ENCODE measurements at regions not wholly inside any gene's neighbourhood (a gene's known extent, or its start where the extent isn't known, plus 50 kb on each side); places are given as distances from the start of the nearest gene placed in this dataset.

- H3K27ac ChIP-seq (ENCODE audit: low read depth in 2 of 2, low read length in 2 of 2), result no peak overlapping the region
- no peaks in the 10 kb centered on the region for H3K4me1 ChIP-seq (ENCODE audit: control insufficient read depth in 2 of 2, insufficient read depth in 2 of 2, low read length in 2 of 2)
- H3K9ac ChIP-seq (ENCODE audit: low read depth in 1 of 2, low read length in 2 of 2), result no peak overlapping the region
- no peaks in the 10 kb centered on the region for H3K9me3 ChIP-seq (ENCODE audit: control insufficient read depth in 2 of 2, low read length in 2 of 2)
- H3K4me3 ChIP-seq (ENCODE audit: low read length in 2 of 2), result no peak overlapping the region
- no peaks in the 10 kb centered on the region for H3K36me3 ChIP-seq (ENCODE audit: control insufficient read depth in 2 of 2, insufficient read depth in 2 of 2, low read length in 2 of 2)
- no peaks in the 10 kb centered on the region for H3K27me3 ChIP-seq (ENCODE audit: control insufficient read depth in 2 of 2, insufficient read depth in 2 of 2, low read length in 2 of 2)
Measured at GRCh38 chr3:147733217-147733616, 324.1 kb downstream of the ZIC1 start.

GRCh38 chr3:147735616-147736015 lies 326.5 kb downstream of the ZIC1 start:
- H3K27ac ChIP-seq (ENCODE audit: low read depth in 2 of 2, low read length in 2 of 2), result no peak overlapping the region
- H3K36me3 ChIP-seq (ENCODE audit: control insufficient read depth in 2 of 2, insufficient read depth in 2 of 2, low read length in 2 of 2), result no peaks in the 10 kb centered on the region
- no peaks in the 10 kb centered on the region for H3K4me1 ChIP-seq (ENCODE audit: control insufficient read depth in 2 of 2, insufficient read depth in 2 of 2, low read length in 2 of 2)
- H3K9me3 ChIP-seq (ENCODE audit: control insufficient read depth in 2 of 2, low read length in 2 of 2), result no peaks in the 10 kb centered on the region
- H3K27me3 ChIP-seq (ENCODE audit: control insufficient read depth in 2 of 2, insufficient read depth in 2 of 2, low read length in 2 of 2), result no peaks in the 10 kb centered on the region
- H3K4me3 ChIP-seq (ENCODE audit: low read length in 2 of 2), result no peak overlapping the region
- H3K9ac ChIP-seq (ENCODE audit: low read depth in 1 of 2, low read length in 2 of 2), result no peak overlapping the region

GRCh38 chr3:147736226-147736625 lies 327.1 kb downstream of the ZIC1 start:
- H3K36me3 ChIP-seq (ENCODE audit: control insufficient read depth in 2 of 2, insufficient read depth in 2 of 2, low read length in 2 of 2), result no peaks in the 10 kb centered on the region
- H3K9me3 ChIP-seq (ENCODE audit: control insufficient read depth in 2 of 2, low read length in 2 of 2), result no peaks in the 10 kb centered on the region
- no peak overlapping the region for H3K27ac ChIP-seq (ENCODE audit: low read depth in 2 of 2, low read length in 2 of 2)
- H3K4me3 ChIP-seq (ENCODE audit: low read length in 2 of 2), result no peak overlapping the region
- H3K27me3 ChIP-seq (ENCODE audit: control insufficient read depth in 2 of 2, insufficient read depth in 2 of 2, low read length in 2 of 2), result no peaks in the 10 kb centered on the region
- no peak overlapping the region for H3K9ac ChIP-seq (ENCODE audit: low read depth in 1 of 2, low read length in 2 of 2)
- H3K4me1 ChIP-seq (ENCODE audit: control insufficient read depth in 2 of 2, insufficient read depth in 2 of 2, low read length in 2 of 2), result no peaks in the 10 kb centered on the region

GRCh38 chr3:147737376-147737775 lies 328.2 kb downstream of the ZIC1 start:
- H3K27me3 ChIP-seq (ENCODE audit: control insufficient read depth in 2 of 2, insufficient read depth in 2 of 2, low read length in 2 of 2), result no peaks in the 10 kb centered on the region
- no peaks in the 10 kb centered on the region for H3K36me3 ChIP-seq (ENCODE audit: control insufficient read depth in 2 of 2, insufficient read depth in 2 of 2, low read length in 2 of 2)
- H3K4me1 ChIP-seq (ENCODE audit: control insufficient read depth in 2 of 2, insufficient read depth in 2 of 2, low read length in 2 of 2), result no peaks in the 10 kb centered on the region
- H3K9ac ChIP-seq (ENCODE audit: low read depth in 1 of 2, low read length in 2 of 2), result no peak overlapping the region
- no peak overlapping the region for H3K4me3 ChIP-seq (ENCODE audit: low read length in 2 of 2)
- no peaks in the 10 kb centered on the region for H3K9me3 ChIP-seq (ENCODE audit: control insufficient read depth in 2 of 2, low read length in 2 of 2)
- H3K27ac ChIP-seq (ENCODE audit: low read depth in 2 of 2, low read length in 2 of 2), result no peak overlapping the region

- Histone ChIP-seq H3K4me1 (ENCODE audit: control insufficient read depth in 2 of 2, insufficient read depth in 2 of 2, low read length in 2 of 2) (no peaks in the 10 kb centered on the region), H3K9me3 (ENCODE audit: control insufficient read depth in 2 of 2, low read length in 2 of 2) (no peaks in the 10 kb centered on the region), H3K9ac (ENCODE audit: low read depth in 1 of 2, low read length in 2 of 2) (no peak overlapping the region), H3K27me3 (ENCODE audit: control insufficient read depth in 2 of 2, insufficient read depth in 2 of 2, low read length in 2 of 2) (no peaks in the 10 kb centered on the region), H3K27ac (ENCODE audit: low read depth in 2 of 2, low read length in 2 of 2) (no peak overlapping the region), H3K36me3 (ENCODE audit: control insufficient read depth in 2 of 2, insufficient read depth in 2 of 2, low read length in 2 of 2) (no peaks in the 10 kb centered on the region), H3K4me3 (ENCODE audit: low read length in 2 of 2) (no peak overlapping the region)
Measured at GRCh38 chr3:147740928-147741327, 331.8 kb downstream of the ZIC1 start.

GRCh38 chr3:147744967-147745366 lies 335.8 kb downstream of the ZIC1 start:
- Histone ChIP-seq H3K27me3 (ENCODE audit: control insufficient read depth in 2 of 2, insufficient read depth in 2 of 2, low read length in 2 of 2) (no peaks in the 10 kb centered on the region), H3K36me3 (ENCODE audit: control insufficient read depth in 2 of 2, insufficient read depth in 2 of 2, low read length in 2 of 2) (no peaks in the 10 kb centered on the region), H3K9me3 (ENCODE audit: control insufficient read depth in 2 of 2, low read length in 2 of 2) (no peaks in the 10 kb centered on the region)

GRCh38 chr3:147755310-147755709 lies 346.1 kb downstream of the ZIC1 start:
- no peak overlapping the region for H3K4me3 ChIP-seq (ENCODE audit: low read length in 2 of 2)
- no peaks in the 10 kb centered on the region for H3K4me1 ChIP-seq (ENCODE audit: control insufficient read depth in 2 of 2, insufficient read depth in 2 of 2, low read length in 2 of 2)
- no peaks in the 10 kb centered on the region for H3K9me3 ChIP-seq (ENCODE audit: control insufficient read depth in 2 of 2, low read length in 2 of 2)
- no peaks in the 10 kb centered on the region for H3K27me3 ChIP-seq (ENCODE audit: control insufficient read depth in 2 of 2, insufficient read depth in 2 of 2, low read length in 2 of 2)
- H3K27ac ChIP-seq (ENCODE audit: low read depth in 2 of 2, low read length in 2 of 2), result no peak overlapping the region
- H3K9ac ChIP-seq (ENCODE audit: low read depth in 1 of 2, low read length in 2 of 2), result no peak overlapping the region
- H3K36me3 ChIP-seq (ENCODE audit: control insufficient read depth in 2 of 2, insufficient read depth in 2 of 2, low read length in 2 of 2), result no peaks in the 10 kb centered on the region

More at GRCh38 chr3:147744967-147745366, 335.8 kb downstream of the ZIC1 start:
- no peaks in the 10 kb centered on the region for H3K4me1 ChIP-seq (ENCODE audit: control insufficient read depth in 2 of 2, insufficient read depth in 2 of 2, low read length in 2 of 2)
- H3K9ac ChIP-seq (ENCODE audit: low read depth in 1 of 2, low read length in 2 of 2), result no peak overlapping the region
- H3K4me3 ChIP-seq (ENCODE audit: low read length in 2 of 2), result no peak overlapping the region
- no peak overlapping the region for H3K27ac ChIP-seq (ENCODE audit: low read depth in 2 of 2, low read length in 2 of 2)

GRCh38 chr3:147756476-147756875 lies 347.3 kb downstream of the ZIC1 start:
- Histone ChIP-seq H3K36me3 (ENCODE audit: control insufficient read depth in 2 of 2, insufficient read depth in 2 of 2, low read length in 2 of 2) (no peaks in the 10 kb centered on the region), H3K4me1 (ENCODE audit: control insufficient read depth in 2 of 2, insufficient read depth in 2 of 2, low read length in 2 of 2) (no peaks in the 10 kb centered on the region), H3K9me3 (ENCODE audit: control insufficient read depth in 2 of 2, low read length in 2 of 2) (no peaks in the 10 kb centered on the region), H3K27ac (ENCODE audit: low read depth in 2 of 2, low read length in 2 of 2) (no peak overlapping the region), H3K9ac (ENCODE audit: low read depth in 1 of 2, low read length in 2 of 2) (no peak overlapping the region), H3K27me3 (ENCODE audit: control insufficient read depth in 2 of 2, insufficient read depth in 2 of 2, low read length in 2 of 2) (no peaks in the 10 kb centered on the region), H3K4me3 (ENCODE audit: low read length in 2 of 2) (no peak overlapping the region)

GRCh38 chr3:147757866-147758265 lies 348.7 kb downstream of the ZIC1 start:
- no peaks in the 10 kb centered on the region for H3K27me3 ChIP-seq (ENCODE audit: control insufficient read depth in 2 of 2, insufficient read depth in 2 of 2, low read length in 2 of 2)
- no peaks in the 10 kb centered on the region for H3K36me3 ChIP-seq (ENCODE audit: control insufficient read depth in 2 of 2, insufficient read depth in 2 of 2, low read length in 2 of 2)
- H3K4me3 ChIP-seq (ENCODE audit: low read length in 2 of 2), result no peak overlapping the region
- no peak overlapping the region for H3K9ac ChIP-seq (ENCODE audit: low read depth in 1 of 2, low read length in 2 of 2)
- H3K27ac ChIP-seq (ENCODE audit: low read depth in 2 of 2, low read length in 2 of 2), result no peak overlapping the region
- no peaks in the 10 kb centered on the region for H3K9me3 ChIP-seq (ENCODE audit: control insufficient read depth in 2 of 2, low read length in 2 of 2)
- no peaks in the 10 kb centered on the region for H3K4me1 ChIP-seq (ENCODE audit: control insufficient read depth in 2 of 2, insufficient read depth in 2 of 2, low read length in 2 of 2)

- Histone ChIP-seq H3K9ac (ENCODE audit: low read depth in 1 of 2, low read length in 2 of 2) (no peak overlapping the region), H3K4me3 (ENCODE audit: low read length in 2 of 2) (no peak overlapping the region), H3K4me1 (ENCODE audit: control insufficient read depth in 2 of 2, insufficient read depth in 2 of 2, low read length in 2 of 2) (no peaks in the 10 kb centered on the region), H3K36me3 (ENCODE audit: control insufficient read depth in 2 of 2, insufficient read depth in 2 of 2, low read length in 2 of 2) (no peaks in the 10 kb centered on the region), H3K27ac (ENCODE audit: low read depth in 2 of 2, low read length in 2 of 2) (no peak overlapping the region), H3K27me3 (ENCODE audit: control insufficient read depth in 2 of 2, insufficient read depth in 2 of 2, low read length in 2 of 2) (no peaks in the 10 kb centered on the region), H3K9me3 (ENCODE audit: control insufficient read depth in 2 of 2, low read length in 2 of 2) (no peaks in the 10 kb centered on the region)
Measured at GRCh38 chr3:147758771-147759170, 349.6 kb downstream of the ZIC1 start.

- no peaks in the 10 kb centered on the region for H3K27me3 ChIP-seq (ENCODE audit: control insufficient read depth in 2 of 2, insufficient read depth in 2 of 2, low read length in 2 of 2)
- no peaks in the 10 kb centered on the region for H3K4me1 ChIP-seq (ENCODE audit: control insufficient read depth in 2 of 2, insufficient read depth in 2 of 2, low read length in 2 of 2)
- H3K9me3 ChIP-seq (ENCODE audit: control insufficient read depth in 2 of 2, low read length in 2 of 2), result no peaks in the 10 kb centered on the region
- H3K36me3 ChIP-seq (ENCODE audit: control insufficient read depth in 2 of 2, insufficient read depth in 2 of 2, low read length in 2 of 2), result no peaks in the 10 kb centered on the region
- H3K4me3 ChIP-seq (ENCODE audit: low read length in 2 of 2), result no peak overlapping the region
- no peak overlapping the region for H3K27ac ChIP-seq (ENCODE audit: low read depth in 2 of 2, low read length in 2 of 2)
- no peak overlapping the region for H3K9ac ChIP-seq (ENCODE audit: low read depth in 1 of 2, low read length in 2 of 2)
Measured at GRCh38 chr3:147760085-147760484, 350.9 kb downstream of the ZIC1 start.

Data from mucosa of rectum (tissue), 2 donors.